CD8-positive, alpha-beta memory T cell (primary cell): ENCODE measurements at regions not wholly inside any gene's neighbourhood (a gene's known extent, or its start where the extent isn't known, plus 50 kb on each side); places are given as distances from the start of the nearest gene placed in this dataset.

ENCODE experiments used
- CTCF ChIA-PET: fragments of 350-600 bp; sonication (Branson Sonifier 250); formaldehyde crosslinking; loops from one replicate; lab custom pipeline; 2021; ENCODE audit warnings: antibody characterized with exemption; lab: Charles Lee
- POLR2A ChIA-PET: fragments of 350-600 bp; sonication (Branson Sonifier 250); formaldehyde crosslinking; loops from one replicate; lab custom pipeline; 2021; ENCODE audit warnings: antibody characterized with exemption; lab: Charles Lee
- DNase-seq, 5 donors: peaks; one replicate each; pipeline versions ENCODE4 v3.0.0 to v3.0.0-alpha.2; 2020 to 2022; ENCODE audit warnings: mixed read lengths in 1 of 5
- H3K27ac ChIP-seq: one replicate; pipeline ENCODE4 v1.7.0; 2013; ENCODE audit warnings: low read depth, mild to moderate bottlenecking, low read length, moderate library complexity
- H3K27me3 ChIP-seq: 2 replicates; pipeline ENCODE4 v1.7.0; 2013; ENCODE audit warnings: low read length, mild to moderate bottlenecking; ENCODE audit not compliant: insufficient read depth, poor library complexity, severe bottlenecking
- H3K36me3 ChIP-seq: 2 replicates; pipeline ENCODE4 v1.7.0; 2013; ENCODE audit warnings: mild to moderate bottlenecking, low read length, moderate library complexity; ENCODE audit not compliant: insufficient read depth
- H3K4me1 ChIP-seq: 2 replicates; pipeline ENCODE4 v1.7.0; 2013; ENCODE audit warnings: mild to moderate bottlenecking, low read length, moderate library complexity; ENCODE audit not compliant: insufficient read depth
- H3K4me3 ChIP-seq: 2 replicates; pipeline ENCODE4 v1.7.0; 2013; ENCODE audit warnings: mild to moderate bottlenecking, low read length
- H3K9me3 ChIP-seq: 2 replicates; pipeline ENCODE4 v1.7.0; 2013; ENCODE audit warnings: mild to moderate bottlenecking, low read length
- H3K27ac Mint-ChIP-seq, 8 donors: one replicate each; pipeline ENCODE4 v1.8.0; 2020 to 2021; ENCODE audit warnings: mixed read lengths in 8 of 8, mild to moderate bottlenecking in 6 of 8, inconsistent platforms in 3 of 8, moderate library complexity in 3 of 8
- H3K27me3 Mint-ChIP-seq, 2 donors: one replicate each; pipeline ENCODE4 v1.8.0; 2020 to 2021; ENCODE audit warnings: mixed read lengths in 2 of 2, mild to moderate bottlenecking in 1 of 2, moderate library complexity in 1 of 2
- H3K36me3 Mint-ChIP-seq, 3 donors: one replicate each; pipeline ENCODE4 v1.8.0; 2020 to 2021; ENCODE audit warnings: mixed read lengths in 3 of 3, inconsistent platforms in 1 of 3, mild to moderate bottlenecking in 1 of 3
- H3K4me1 Mint-ChIP-seq, 3 donors: one replicate each; pipeline ENCODE4 v1.8.0; 2020 to 2021; ENCODE audit warnings: mixed read lengths in 3 of 3, inconsistent platforms in 1 of 3, mild to moderate bottlenecking in 1 of 3
- H3K4me3 Mint-ChIP-seq, 7 donors: one replicate each; pipeline ENCODE4 v1.8.0; 2020 to 2021; ENCODE audit warnings: mixed read lengths in 7 of 7, mild to moderate bottlenecking in 6 of 7, moderate library complexity in 4 of 7, inconsistent platforms in 2 of 7
- H3K9me3 Mint-ChIP-seq, 5 donors: one replicate each; pipeline ENCODE4 v1.8.0; 2020 to 2022; ENCODE audit warnings: mixed read lengths in 5 of 5, mild to moderate bottlenecking in 3 of 5, moderate library complexity in 2 of 5, inconsistent platforms in 1 of 5

- Histone ChIP-seq H3K4me3 (no peak overlapping the region), H3K4me1 (no peaks in the 10 kb centered on the region), H3K27ac (no peak overlapping the region), H3K9me3 (no peaks in the 10 kb centered on the region), H3K36me3 (no peaks in the 10 kb centered on the region), H3K27me3 (no peaks in the 10 kb centered on the region)
- no peaks in the 10 kb centered on the region for H3K36me3 Mint-ChIP-seq
- CTCF ChIA-PET, result no interaction called here
- peaks cover 3 to 6% of the 10 kb centered on the region in 2 donors for H3K27me3 Mint-ChIP-seq
- no peak overlapping the region for H3K27ac Mint-ChIP-seq
- peaks cover 0 to 2% (median 0%) of the 10 kb centered on the region in 5 donors for H3K9me3 Mint-ChIP-seq
- POLR2A ChIA-PET, result no interaction called here
- no peaks in the 10 kb centered on the region for H3K4me1 Mint-ChIP-seq
- no peak overlapping the region for H3K4me3 Mint-ChIP-seq
- DNase-seq, result no peak
Measured at GRCh38 chr4:185895351-185895750, 83.4 kb upstream of the SORBS2 start.

- Histone ChIP-seq H3K4me3 (no peak overlapping the region), H3K27ac (no peak overlapping the region), H3K36me3 (no peaks in the 10 kb centered on the region), H3K9me3 (no peaks in the 10 kb centered on the region), H3K27me3 (no peaks in the 10 kb centered on the region), H3K4me1 (no peaks in the 10 kb centered on the region)
- CTCF ChIA-PET, result no interaction called here
- Mint-ChIP-seq H3K4me1 (no peaks in the 10 kb centered on the region), H3K27ac (no peak overlapping the region), H3K4me3 (no peak overlapping the region), H3K36me3 (no peaks in the 10 kb centered on the region), H3K27me3 (peaks cover 3 to 6% of the 10 kb centered on the region in 2 donors), H3K9me3 (peaks cover 0 to 2% (median 0%) of the 10 kb centered on the region in 5 donors)
- POLR2A ChIA-PET, result no interaction called here
- no peak for DNase-seq
Measured at GRCh38 chr4:185895866-185896265, 83.9 kb upstream of the SORBS2 start.

- CTCF ChIA-PET, result no interaction called here
Measured at GRCh38 chr4:185896817-185897488, 85.0 kb upstream of the SORBS2 start.

DNA sequence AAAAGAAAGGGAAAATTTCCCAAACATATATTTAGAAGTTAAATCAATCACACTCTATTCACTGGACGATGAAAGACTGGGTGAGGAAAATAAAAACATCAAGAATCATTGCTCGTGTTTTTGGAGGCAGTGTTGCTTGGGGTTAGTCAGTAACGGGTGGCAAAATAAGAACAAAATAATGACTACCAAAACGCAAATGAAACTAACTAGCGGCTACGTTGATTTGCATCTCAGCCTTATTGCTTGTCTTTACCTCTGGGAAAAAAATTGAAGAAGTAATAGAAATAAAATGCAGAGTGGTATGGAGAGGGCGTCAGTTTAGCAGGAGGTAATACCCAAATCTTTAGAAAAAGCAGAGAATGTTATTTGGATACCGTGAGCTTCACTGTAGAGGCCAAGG lies 86.4 kb upstream of the SORBS2 start:
- Mint-ChIP-seq H3K4me3 (no peak overlapping the region), H3K9me3 (peaks cover 0 to 2% (median 0%) of the 10 kb centered on the region in 5 donors), H3K27ac (no peak overlapping the region), H3K27me3 (peaks cover 3% of the 10 kb centered on the region in 2 donors), H3K36me3 (no peaks in the 10 kb centered on the region), H3K4me1 (no peaks in the 10 kb centered on the region)
- Histone ChIP-seq H3K9me3 (no peaks in the 10 kb centered on the region), H3K36me3 (no peaks in the 10 kb centered on the region), H3K4me1 (no peaks in the 10 kb centered on the region), H3K27ac (no peak overlapping the region), H3K27me3 (no peaks in the 10 kb centered on the region), H3K4me3 (no peak overlapping the region)
- DNase-seq, result no peak
- CTCF ChIA-PET, result no interaction called here
- POLR2A ChIA-PET, result no interaction called here

More at GRCh38 chr4:185896817-185897488, 85.0 kb upstream of the SORBS2 start:
- Histone ChIP-seq H3K27ac (no peak overlapping the region), H3K4me3 (no peak overlapping the region), H3K9me3 (no peaks in the 10 kb centered on the region), H3K4me1 (no peaks in the 10 kb centered on the region), H3K36me3 (no peaks in the 10 kb centered on the region), H3K27me3 (no peaks in the 10 kb centered on the region)
- peaks cover 3 to 6% of the 10 kb centered on the region in 2 donors for H3K27me3 Mint-ChIP-seq
- H3K27ac Mint-ChIP-seq, result no peak overlapping the region
- peaks cover 0 to 2% (median 0%) of the 10 kb centered on the region in 5 donors for H3K9me3 Mint-ChIP-seq
- no peaks in the 10 kb centered on the region for H3K36me3 Mint-ChIP-seq
- DNase-seq, result no peak
- no peaks in the 10 kb centered on the region for H3K4me1 Mint-ChIP-seq
- POLR2A ChIA-PET, result no interaction called here
- no peak overlapping the region for H3K4me3 Mint-ChIP-seq

DNA sequence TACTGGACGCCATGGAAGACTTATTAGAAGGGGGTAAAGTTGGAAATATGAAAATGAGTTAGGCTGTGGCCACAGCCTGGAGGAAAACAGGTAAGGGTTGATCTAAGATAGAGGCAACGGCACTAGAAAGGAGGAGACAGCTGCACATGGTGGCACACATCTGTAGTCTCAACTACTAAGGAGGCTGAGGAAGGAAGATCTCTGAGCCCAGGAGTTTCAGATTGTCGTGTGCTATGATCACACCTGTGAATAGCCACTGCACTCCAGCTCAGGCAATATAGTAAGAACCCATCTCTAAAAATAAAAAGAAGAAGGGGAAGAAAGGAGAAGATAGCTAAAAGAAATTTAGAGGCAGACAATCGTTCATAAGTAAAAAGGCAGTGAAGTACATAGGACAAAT lies 87.8 kb upstream of the SORBS2 start:
- Histone ChIP-seq H3K27ac (no peak overlapping the region), H3K4me1 (no peaks in the 10 kb centered on the region), H3K4me3 (no peak overlapping the region), H3K27me3 (no peaks in the 10 kb centered on the region), H3K9me3 (no peaks in the 10 kb centered on the region), H3K36me3 (no peaks in the 10 kb centered on the region)
- no peak for DNase-seq
- Mint-ChIP-seq H3K27me3 (peaks cover 3% of the 10 kb centered on the region in 2 donors), H3K36me3 (no peaks in the 10 kb centered on the region), H3K4me1 (no peaks in the 10 kb centered on the region), H3K9me3 (peaks cover 0 to 2% (median 0%) of the 10 kb centered on the region in 5 donors), H3K4me3 (no peak overlapping the region), H3K27ac (no peak overlapping the region)
- ChIA-PET CTCF (no interaction called here), POLR2A (no interaction called here)

- Mint-ChIP-seq H3K9me3 (no peaks in the 10 kb centered on the region), H3K27ac (no peak overlapping the region), H3K4me3 (no peak overlapping the region), H3K27me3 (peaks cover 3 to 9% of the 10 kb centered on the region in 2 donors), H3K4me1 (no peaks in the 10 kb centered on the region), H3K36me3 (no peaks in the 10 kb centered on the region)
- Histone ChIP-seq H3K4me1 (no peaks in the 10 kb centered on the region), H3K36me3 (no peaks in the 10 kb centered on the region), H3K4me3 (no peak overlapping the region), H3K27ac (no peak overlapping the region), H3K27me3 (no peaks in the 10 kb centered on the region), H3K9me3 (no peaks in the 10 kb centered on the region)
- POLR2A ChIA-PET, result no interaction called here
- CTCF ChIA-PET, result no interaction called here
- DNase-seq, result no peak
Measured at GRCh38 chr4:185902654-185903053, 90.7 kb upstream of the SORBS2 start.

- H3K4me3 ChIP-seq, result no peak overlapping the region
- H3K27me3 ChIP-seq, result no peaks in the 10 kb centered on the region
- POLR2A ChIA-PET, result no interaction called here
- H3K4me3 Mint-ChIP-seq, result no peak overlapping the region
- no peaks in the 10 kb centered on the region for H3K36me3 Mint-ChIP-seq
- H3K4me1 Mint-ChIP-seq, result no peaks in the 10 kb centered on the region
- H3K36me3 ChIP-seq, result no peaks in the 10 kb centered on the region
- no peaks in the 10 kb centered on the region for H3K9me3 Mint-ChIP-seq
- H3K27ac ChIP-seq, result no peak overlapping the region
- CTCF ChIA-PET, result no interaction called here
- H3K27me3 Mint-ChIP-seq, result peaks cover 1 to 10% of the 10 kb centered on the region in 2 donors
- DNase-seq, result no peak
- H3K4me1 ChIP-seq, result no peaks in the 10 kb centered on the region
- no peak overlapping the region for H3K27ac Mint-ChIP-seq
- no peaks in the 10 kb centered on the region for H3K9me3 ChIP-seq
Measured at GRCh38 chr4:185903205-185903604, 91.2 kb upstream of the SORBS2 start.

DNA sequence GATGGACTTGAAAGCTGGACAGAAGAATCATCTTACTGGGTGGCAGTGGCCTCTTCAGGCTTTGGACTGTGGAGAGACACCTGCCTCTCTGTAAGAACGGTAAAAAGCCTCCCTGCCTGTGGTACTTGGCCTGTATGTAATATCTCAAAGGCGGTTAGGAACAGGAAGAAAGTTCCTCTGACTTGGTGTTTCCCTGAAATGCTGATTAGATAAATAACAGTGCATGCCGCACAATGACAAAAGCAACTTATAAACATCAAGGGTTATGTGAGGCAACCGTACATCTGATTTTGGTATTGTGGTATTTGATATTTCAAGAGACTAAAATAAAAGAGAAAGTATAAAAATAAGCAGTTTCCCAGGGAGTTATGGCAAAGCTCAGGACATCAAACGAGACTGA lies 92.4 kb upstream of the SORBS2 start:
- H3K27ac ChIP-seq, result no peak overlapping the region
- no peaks in the 10 kb centered on the region for H3K27me3 ChIP-seq
- no peaks in the 10 kb centered on the region for H3K9me3 ChIP-seq
- no peak for DNase-seq
- Mint-ChIP-seq H3K36me3 (no peaks in the 10 kb centered on the region), H3K27me3 (peaks cover 1 to 7% of the 10 kb centered on the region in 2 donors), H3K4me3 (no peak overlapping the region), H3K4me1 (no peaks in the 10 kb centered on the region), H3K27ac (no peak overlapping the region), H3K9me3 (no peaks in the 10 kb centered on the region)
- no peak overlapping the region for H3K4me3 ChIP-seq
- CTCF ChIA-PET, result no interaction called here
- POLR2A ChIA-PET, result no interaction called here
- no peaks in the 10 kb centered on the region for H3K36me3 ChIP-seq
- no peaks in the 10 kb centered on the region for H3K4me1 ChIP-seq
